ENCODE measurements at regions not wholly inside any gene's neighbourhood (a gene's known extent, or its start where the extent isn't known, plus 50 kb on each side); places are given as distances from the start of the nearest gene placed in this dataset.
"Not testable (repeated sequence)": the region's sequence is repeated elsewhere in the genome, so short reads cannot be mapped to it uniquely, and the experiment has no call there.

DNA sequence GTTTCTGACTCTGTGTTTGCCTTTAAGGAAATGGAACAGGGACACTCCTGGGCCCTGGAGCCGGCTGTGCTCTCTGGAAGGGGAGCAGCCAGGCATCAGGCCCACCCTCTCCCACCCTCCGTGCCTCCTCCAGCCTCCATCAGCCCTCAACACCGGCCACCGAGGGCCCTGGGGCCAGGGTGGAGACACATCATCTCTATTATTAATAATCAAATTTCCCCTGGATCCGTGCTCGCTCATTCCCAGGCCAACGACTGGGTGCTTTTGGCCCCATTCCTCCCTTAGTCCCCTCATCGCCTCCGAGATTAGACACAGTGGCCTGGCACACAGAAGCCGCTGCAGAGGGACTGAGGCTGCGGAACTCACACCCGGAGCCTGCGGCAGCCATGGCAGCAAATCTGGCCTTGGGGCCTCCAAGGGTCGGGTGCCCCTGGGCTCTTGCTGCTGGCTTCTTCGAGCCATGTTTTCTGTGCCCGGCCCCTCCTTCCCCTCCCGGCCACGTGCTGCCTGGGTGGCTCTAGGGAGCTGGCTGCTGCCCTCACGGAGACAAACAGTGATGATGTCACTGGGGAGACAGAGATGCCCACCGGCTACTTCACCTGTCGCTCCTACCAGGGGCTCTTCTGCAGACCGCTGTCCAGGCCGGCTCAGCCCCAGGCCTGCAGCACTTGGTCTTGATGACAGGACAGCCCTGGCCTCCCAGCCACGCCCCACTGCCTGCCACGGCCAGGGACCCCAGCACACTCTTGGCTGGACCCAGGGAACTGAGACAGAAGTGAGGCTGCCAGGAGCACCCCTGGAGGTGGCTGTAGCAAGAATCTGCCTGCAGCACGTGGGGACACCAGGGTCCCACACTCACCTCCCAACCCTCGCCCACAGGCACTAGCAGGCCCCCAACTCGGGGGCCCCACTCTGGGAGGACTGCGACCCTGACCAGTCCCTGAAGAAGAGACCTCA is 76.6 kb upstream of the PPP1R26 start:
- no peak for DNase-seq (ENCODE audit: low spot score)

DNA sequence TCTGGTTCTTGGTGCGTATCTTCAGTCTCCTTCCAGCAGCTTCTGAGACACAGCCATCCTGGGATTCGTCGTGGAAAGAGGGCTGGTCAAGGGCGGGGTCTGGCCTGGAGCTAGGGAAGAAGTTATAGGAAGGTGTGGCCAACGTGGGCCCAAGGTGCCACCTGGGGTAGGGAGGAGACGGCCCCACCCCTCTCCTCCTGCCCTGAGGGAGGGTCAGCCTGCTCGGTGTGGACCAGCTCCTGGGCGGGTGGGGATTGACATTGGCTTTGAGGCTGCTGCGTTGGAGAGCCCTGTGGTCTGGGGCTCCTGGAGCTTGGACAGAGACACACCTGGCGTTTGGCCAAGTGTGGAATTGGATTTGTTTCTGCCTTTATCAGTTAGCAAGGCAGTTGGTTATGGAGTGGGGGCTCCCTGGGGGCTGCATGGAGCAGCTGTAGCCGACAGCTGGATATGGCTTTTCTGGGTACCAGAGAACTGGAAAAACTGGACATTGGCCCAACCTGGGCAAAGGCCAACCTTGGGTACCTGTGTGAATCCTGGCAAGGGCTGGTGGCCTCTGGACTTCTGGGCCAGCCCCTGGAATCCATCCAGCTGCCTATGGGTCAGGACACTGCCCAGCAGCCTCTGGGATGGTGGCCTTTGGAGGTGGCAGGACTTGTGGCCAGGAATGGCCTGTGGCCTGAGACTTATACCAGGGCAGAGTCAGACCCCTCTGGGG is 75.7 kb upstream of the PPP1R26 start:
- DNase-seq (ENCODE audit: low spot score), result no peak

DNA sequence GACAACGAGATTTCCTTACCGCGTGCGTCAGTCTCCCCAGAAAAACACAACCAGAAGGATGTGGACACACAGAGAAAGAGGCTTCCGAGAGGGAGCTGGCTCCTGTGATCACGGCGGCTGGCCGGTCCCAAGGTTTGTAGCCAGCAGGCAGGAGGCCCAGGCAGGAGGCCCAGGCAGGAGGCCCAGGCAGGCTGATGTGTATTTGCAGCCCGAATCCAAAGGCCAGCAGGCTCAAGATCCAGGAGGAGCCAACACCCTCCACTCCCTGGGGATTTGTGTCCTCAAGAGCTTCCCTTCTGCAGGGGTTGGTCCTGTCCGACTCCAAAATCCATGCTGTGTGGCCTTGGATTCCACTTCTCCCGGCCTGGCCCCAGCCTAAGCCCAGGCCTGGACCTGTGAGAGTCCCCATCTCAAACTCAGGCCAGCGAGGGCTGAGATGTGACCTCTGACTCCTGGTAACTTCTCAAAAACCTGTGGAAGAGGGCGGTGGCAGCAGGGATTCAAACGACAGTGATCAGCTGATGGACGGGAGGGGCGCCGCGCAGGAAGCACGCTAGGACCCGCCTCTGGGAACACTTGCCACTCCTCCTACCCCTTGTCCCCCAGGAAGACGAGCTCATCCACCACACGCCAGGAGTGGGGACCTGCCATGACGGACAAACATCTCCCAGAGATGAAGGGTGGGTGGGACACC is 75.0 kb upstream of the PPP1R26 start:
- no peak for DNase-seq (ENCODE audit: low spot score)

DNA sequence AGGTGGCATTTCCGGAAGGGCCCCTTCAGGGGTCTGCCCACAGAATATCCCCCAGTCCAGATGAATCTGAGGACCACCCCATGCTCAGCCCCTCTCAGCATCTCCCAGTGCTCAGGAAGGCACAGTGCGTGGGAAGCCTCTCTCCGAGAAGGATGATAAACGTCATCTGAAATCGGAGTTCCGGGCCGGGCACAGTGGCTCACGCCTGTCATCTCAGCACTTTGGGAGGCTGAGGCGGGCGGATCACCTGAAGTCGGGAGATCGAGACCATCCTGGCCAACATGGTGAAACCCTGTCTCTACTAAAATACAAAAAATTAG is 74.5 kb upstream of the PPP1R26 start:
- DNase-seq (ENCODE audit: low spot score), result not testable (repeated sequence)

DNA sequence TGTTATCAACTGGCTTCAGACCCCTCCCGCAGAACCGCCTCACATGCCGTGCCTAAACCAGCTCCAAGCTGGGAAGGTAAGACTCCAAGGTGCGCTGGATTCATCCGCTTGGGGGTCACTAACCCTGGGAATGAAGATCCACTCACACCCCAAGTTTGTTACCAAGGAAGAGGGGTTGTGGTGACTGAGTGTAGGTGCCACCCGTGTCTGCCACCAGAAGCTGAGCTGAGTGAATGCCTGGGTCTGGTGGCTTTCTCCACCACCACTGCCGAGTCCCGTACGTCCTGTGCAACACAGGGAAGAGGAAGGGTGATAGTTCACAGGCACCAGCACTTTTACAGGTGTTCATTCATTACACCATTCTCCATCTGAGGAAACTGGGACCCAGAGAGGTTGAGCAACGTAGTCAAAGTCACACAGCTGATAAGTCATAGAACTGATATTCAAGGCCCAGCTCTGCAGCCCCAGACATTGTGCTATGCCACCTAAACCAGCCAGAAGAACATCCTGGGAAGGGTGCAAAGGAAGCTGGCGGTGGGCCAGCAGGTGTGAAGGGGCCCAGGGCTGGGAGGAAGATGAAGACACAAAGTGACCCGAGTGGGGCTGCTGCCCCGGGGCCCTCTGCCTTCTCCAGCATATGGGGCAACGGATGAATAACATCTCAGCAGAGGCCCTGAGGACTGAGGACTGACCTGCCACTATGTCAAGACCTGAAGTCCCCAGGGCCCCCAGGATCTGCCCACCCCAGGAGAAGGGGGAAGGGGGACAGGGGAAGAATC is 70.9 kb upstream of the PPP1R26 start:
- DNase-seq (ENCODE audit: low spot score), result no peak

DNA sequence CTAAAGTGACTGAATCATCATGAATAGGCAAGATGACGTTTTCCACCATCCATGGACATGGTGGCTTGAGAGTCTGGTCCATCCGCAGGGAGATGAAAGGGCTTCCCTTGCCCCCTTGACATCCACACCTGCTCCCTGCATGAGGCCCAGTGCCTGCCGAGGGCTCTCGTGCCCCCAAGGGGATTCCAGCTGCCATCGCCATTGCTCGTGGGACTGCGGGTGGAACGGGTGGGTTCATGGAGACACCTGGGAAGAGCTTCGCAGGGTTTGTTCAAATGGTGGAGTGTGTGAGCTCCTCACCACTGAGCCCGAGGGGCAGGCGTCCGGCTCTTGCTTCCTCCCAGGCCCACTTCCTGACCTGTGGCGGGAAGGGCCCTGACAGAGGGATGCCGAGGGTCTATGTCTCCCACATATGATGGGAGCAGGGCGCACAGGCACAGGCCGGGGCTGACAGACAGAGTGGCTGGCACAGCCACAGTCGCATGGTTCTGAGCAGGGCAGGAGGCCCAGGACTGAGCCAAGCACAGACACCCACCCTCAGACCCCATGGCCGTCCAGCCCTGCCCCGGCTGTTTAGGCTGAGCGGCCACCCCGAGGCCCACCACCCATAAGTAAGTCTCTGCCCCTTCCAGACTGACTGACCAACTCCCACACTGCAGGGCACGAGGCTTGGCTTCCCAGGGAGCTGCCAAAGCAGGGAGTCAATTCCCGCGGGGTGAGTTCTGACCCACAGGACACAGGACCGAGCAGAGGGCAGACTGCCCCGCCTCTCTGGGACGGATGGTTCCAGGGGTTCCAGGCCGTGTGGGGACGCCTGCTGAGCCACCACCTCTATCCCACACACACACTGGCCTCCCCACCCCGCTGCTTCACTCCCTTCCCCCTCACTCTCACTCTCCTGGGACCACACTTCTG is 70.0 kb upstream of the PPP1R26 start:
- DNase-seq (ENCODE audit: low spot score), result no peak

DNA sequence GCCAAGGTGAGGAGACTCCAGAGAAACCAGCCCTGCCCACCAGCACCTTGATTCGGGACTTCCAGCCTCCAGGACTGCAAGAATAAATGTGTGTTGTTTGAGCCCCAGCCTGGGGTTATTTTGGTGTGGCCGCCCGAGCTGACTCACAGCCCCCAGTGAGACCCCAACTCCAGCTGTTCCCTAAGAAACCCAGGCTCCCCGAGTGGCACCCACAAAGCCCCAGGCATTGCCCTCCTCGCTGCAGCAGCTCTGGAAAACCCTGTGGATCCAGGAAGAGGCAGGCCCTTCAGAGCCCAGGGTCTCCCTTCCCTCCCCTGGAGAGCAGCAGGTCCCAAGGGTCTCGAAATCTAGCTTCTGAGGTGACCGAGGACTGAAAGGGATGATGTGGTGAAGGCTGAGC is 69.2 kb upstream of the PPP1R26 start:
- no peak for DNase-seq (ENCODE audit: low spot score)

DNA sequence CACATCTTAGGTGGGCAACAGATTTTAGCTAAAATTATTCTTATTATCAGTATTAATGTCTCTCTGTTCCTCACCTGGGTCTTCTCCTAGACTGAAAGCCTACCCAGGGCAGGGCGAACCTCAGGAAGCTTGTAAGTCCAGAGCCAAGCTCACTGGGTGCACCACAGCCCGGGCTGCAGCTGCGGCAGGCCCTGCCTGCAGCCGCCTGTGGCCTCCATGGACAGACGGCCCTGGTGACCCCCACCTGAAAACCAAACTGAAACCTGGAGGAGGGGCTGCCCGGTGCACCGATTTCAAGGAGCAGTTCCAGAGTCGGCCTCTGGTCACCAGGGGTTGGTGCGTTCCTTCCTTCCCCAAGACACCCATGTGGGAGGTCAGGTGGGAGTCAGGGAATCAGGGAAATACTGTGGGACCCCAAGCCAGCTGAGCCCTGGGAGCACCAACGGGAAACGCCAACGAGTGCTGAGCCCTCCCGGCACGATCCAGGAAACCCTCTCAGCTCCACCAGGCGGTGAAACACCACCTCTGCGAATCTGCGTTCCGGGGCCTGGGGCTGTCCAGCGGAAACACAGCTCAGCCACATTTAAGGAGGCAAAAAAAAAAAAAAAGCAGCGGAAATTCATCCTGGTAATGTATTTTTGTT is 68.6 kb upstream of the PPP1R26 start:
- no peak for DNase-seq (ENCODE audit: low spot score)

DNA sequence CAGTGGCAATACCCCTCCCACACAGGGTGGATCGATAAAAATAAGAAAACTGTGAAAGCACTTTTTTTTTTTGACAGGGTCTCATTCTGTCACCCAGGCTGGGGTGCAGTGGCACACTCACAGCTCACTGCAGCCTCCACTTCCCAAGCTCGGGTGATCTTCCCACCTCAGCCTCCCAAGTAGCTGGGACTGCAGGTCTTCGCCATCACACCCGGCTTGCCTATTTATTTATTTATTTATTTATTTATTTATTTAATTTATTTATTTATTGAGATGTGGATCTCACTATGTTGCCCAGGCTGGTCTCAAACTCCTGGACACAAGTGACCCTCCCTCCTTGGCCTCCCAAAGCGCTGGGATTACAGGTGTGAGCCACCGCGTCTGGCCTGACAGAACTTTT is 68.0 kb upstream of the PPP1R26 start:
- not testable (repeated sequence) for DNase-seq (ENCODE audit: low spot score)

DNA sequence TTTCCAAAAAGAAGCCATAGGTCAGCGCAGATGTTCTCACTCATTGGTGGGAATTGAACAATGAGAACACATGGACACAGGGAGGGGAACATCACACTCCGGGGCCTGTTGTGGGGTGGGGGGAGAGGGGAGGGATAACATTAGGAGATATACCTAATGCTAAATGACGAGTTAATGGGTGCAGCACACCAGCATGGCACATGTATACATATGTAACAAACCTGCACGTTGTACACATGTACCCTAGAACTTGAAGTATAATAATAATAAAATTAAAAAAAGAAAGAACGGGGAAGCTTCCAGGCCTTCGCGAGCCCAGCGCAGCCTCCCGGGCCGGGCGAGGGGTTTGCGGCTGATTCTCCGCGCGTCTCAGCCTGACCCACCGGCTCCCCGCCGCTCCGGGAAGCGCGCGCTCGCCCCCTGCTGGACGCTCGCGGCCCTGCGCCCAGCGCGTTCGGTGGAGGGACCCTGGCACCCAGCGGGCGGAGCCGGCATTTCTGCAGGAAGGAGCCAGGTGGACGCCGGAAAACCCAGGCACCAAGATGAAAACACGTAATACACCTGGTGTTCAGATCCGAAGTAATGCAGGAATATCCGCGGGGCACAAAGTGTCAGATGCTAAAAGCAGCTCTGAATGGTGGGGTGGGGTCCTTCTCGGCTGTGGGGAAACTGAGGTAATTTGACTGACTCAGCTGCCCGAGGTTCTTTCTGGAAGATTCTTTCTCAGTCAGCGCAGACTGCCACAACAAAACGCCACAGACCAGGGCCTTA is 67.1 kb upstream of the PPP1R26 start:
- peak; percentile 58 for DNase-seq (ENCODE audit: low spot score)

DNA sequence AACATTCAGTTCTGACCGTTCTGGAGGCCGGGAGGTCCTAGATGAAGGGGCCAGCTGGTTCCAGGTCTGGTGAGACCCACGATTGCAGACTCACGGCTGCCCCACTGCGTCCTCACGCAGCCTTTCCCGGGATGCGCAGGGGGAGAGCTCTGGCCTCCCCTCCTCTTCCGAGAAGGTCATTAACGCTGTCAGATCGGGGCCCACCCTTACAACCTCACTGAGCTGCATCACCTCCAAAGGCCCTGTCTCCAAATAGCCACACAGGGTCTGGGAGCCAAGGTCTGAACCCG is 66.6 kb upstream of the PPP1R26 start:
- DNase-seq (ENCODE audit: low spot score), result no peak

DNA sequence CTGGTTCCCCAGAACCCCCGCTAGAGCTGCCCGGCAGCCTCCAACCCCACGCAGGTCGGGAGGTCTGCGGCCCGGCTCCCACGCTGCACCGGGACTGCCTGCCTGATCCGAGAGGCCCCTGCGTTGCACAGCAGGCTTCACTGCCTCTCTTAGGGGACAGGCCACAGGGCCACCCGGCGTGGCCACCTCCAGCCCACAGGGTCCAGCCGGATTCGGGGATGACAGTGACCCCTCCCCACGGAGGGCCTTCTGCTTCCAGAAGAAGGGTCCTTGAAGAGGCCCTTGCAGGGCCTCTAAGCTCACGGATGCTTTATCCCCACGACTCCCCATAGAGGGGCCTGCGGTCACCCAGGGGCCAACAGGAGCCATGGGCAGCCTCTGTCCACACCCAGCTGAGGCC is 66.1 kb upstream of the PPP1R26 start:
- no peak for DNase-seq (ENCODE audit: low spot score)

DNA sequence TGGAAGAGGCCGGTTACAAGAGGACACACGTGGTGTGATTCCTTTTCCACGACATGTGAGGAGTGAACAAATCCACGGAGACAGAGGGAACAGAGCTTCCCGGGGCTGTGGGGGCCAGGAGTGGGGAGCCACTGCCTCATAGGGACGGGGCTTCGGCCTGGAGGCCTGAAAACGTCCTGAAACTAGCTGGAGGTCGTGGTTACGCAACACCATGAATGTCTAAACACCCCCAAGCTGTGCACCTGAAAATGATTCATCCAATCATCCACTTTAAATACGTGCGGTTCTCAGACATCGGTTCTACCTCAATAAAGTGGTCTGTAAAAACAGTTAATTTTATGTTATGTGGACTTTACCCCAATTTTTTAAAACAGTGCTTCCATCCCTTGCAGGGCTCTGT is 65.3 kb upstream of the PPP1R26 start:
- no peak for DNase-seq (ENCODE audit: low spot score)

DNA sequence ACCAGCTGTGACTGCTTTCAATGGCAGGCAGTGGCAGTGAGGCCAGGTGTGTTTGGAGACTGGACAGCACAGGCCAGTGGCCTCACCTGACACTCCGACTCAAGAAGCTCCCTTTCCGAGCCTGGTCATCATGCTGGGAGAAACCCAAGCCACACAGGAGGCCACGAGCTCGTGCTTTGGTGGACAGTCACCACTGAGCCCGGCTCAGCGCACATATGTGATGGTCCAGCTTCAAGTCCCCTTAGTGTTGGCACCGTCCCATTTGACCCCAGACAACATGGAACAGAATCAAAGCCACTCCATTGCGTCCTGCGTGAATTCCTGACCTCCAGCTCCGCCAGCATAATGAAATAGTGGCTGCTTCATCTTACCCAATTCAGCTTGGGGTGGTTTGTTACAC is 64.0 kb upstream of the PPP1R26 start:
- no peak for DNase-seq (ENCODE audit: low spot score)

DNA sequence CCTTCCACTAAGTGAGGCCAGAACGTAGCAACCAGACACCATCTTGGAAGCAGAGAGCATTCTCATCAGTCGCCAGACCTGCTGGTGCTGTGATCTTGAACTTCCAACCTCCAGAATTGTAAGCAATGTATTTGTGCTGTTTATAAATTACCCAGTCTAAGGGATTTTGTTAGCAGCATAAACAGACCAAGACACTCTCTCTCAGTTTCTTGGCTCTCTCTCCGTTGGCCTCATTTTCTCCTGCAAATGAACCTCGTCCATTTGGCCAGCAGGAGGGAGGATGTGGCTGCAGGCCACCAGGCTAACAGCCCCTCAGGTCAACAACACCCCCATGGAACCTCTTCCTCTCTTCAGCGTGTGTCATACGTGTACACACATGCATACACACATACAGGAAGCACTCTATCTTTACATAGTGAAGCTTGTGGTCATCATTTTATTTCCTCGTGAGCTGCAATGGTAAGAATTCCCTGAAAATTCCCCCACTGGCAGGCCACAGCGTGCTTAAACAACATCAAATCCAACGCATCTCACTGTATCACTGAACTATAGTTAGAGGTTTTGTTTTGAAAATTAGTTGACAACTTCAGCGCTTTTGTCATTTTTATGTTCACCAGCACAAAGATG is 62.8 kb upstream of the PPP1R26 start:
- no peak for DNase-seq (ENCODE audit: low spot score)

DNA sequence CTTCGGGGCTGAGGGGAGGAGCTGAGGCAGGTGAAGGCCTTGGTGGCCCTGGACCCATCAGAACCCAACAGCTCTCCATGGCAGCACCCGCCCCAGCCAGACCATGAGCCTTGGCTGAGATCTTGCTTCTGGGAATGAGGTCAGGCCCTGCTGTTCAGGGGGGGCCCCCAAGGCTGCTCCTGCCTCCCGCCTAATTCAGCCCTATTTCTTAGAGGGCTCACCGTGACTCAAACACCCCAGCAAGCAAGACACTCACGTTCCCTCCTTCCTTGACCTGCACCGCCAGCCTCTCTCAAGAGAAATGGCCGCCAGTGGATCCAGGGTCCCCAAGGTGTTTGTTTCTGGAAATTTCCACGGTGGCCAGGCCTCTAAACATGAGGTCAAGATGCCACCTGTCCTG is 61.4 kb upstream of the PPP1R26 start:
- no peak for DNase-seq (ENCODE audit: low spot score)

DNA sequence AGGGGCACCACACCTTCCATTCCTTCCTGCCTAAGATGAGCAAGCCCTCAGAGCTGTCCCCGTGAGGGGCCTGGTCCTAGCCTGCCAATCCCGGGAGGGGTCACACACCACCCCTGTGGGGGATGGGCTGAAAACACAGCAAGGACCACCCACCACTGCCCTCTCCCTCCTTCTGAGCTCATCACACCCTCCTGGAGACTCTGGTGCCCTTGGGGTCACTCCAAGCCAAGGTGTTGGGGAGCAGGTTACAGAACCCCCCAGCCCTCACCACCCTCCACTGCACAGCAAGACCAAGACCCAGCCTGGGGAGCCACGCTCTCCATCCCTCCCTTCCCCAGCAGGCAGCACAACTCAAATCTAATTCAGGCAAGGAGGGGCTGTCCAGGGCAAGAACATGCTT is 60.5 kb upstream of the PPP1R26 start:
- no peak for DNase-seq (ENCODE audit: low spot score)

DNA sequence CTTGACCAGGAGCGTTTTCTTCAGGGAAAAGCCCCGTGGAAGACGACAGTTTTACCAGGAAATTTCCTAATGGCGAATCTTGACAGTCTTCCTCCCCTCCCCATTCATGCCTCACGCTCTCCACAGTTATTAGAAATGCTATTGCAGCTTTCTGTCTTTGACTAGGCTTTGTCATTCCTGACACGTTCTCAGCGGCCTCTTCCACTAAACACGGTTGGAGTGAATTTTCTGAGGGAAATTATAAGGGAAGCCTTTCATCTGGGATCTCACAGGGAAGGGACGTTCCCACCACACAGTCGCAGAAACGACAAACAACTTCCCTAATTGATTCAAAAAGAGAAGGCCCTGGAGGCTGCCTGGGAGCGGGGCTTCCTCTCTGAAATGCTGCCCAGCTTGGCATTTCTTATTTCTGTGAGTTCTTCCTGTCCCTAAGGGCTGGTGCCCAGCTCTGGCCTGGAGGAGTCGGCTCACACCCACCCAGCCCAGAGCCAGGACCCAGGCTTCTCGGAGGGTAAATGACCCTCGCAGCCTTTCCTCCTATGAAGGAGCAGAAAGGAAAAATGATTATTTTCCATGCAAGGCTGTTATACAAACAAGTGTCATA is 57.1 kb upstream of the PPP1R26 start:
- no peak for DNase-seq (ENCODE audit: low spot score)

DNA sequence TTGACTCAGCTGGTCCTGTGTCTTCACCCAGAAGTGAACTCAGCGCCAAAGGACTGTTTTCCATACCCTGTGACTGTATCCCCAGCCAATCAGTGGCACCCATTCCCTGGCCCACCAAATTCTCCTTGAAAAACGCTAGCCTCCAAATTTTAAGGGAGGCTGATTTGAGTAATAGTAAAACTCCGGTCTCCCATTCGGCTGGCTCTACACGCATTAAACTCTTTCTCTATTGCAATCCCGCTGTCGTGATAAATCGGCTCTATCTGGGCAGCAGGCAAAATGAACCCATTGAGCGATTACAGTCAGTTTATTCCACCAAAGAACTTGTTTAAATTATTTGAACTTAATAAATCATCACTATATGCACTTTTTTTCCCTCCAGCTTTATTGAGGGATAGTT is 55.9 kb upstream of the PPP1R26 start:
- no peak for DNase-seq (ENCODE audit: low spot score)

Measured in SK-N-DZ (cell line).